HCT116 (cell line): ENCODE measurements at regions not wholly inside any gene's neighbourhood (a gene's known extent, or its start where the extent isn't known, plus 50 kb on each side); places are given as distances from the start of the nearest gene placed in this dataset.

Source experiments
- ATAC-seq: fragments of 200-7000 bp; cut with Tn5 transposase; 2 replicates; pipeline ENCODE4 v1.9.1; 2020; ENCODE audit warnings: mild to moderate bottlenecking, moderate library complexity
- BruUV-seq: library from RNA; stranded (reverse); fragments of 400-500 nt; replicated peaks from 2 replicates; lab custom pipeline; 2021; lab: Mats Ljungman, UMichigan
- CTCF ChIA-PET: fragments of 300-600 bp; sonication (Branson Sonifier 250); formaldehyde crosslinking; loops from one replicate; lab custom pipeline; 2021; ENCODE audit warnings: antibody characterized with exemption; lab: Charles Lee
- POLR2A ChIA-PET: fragments of 300-600, 350-600 bp; sonication (Branson Sonifier 250); formaldehyde crosslinking; loops from one replicate; lab custom pipeline; 2021; ENCODE audit warnings: antibody characterized with exemption; lab: Charles Lee
- RAD21 ChIA-PET, 2 experiments: fragments of 300-600 bp; sonication (Branson Sonifier 250); formaldehyde crosslinking; loops; one replicate each; lab custom pipeline; 2023; ENCODE audit warnings: low total read pairs in 2 of 2; ENCODE audit not compliant: uncharacterized antibody in 2 of 2, unreplicated experiment in 2 of 2, low non-redundant PET in 1 of 2; lab: Charles Lee
- DNase-seq: peaks from one replicate; pipeline ENCODE4 v3.0.0-alpha.2; 2010; ENCODE audit warnings: low read depth, low spot score
- H2AFZ ChIP-seq: fragments of 200-600 bp; shearing (Covaris generic), sonication (generic); 2 replicates; pipeline ENCODE4 v1.6.1; 2017; ENCODE audit warnings: low read depth, mixed run types, mixed read lengths, antibody characterized with exemption, low read length; ENCODE audit not compliant: poor library complexity, severe bottlenecking
- H3K27ac ChIP-seq: 2 replicates; pipeline ENCODE4 v1.5.1; 2012; ENCODE audit warnings: low read depth, low read length
- H3K27me3 ChIP-seq: fragments of 200-600 bp; sonication (generic); 2 replicates; pipeline ENCODE4 v1.6.1; 2016; ENCODE audit warnings: mixed run types, low read length, mixed read lengths; ENCODE audit not compliant: insufficient read depth
- H3K36me3 ChIP-seq, 2 experiments: fragments of 200-500 bp in 1 of 2; fragments of 200-600 bp in 1 of 2; sonication (Bioruptor generic) in 1 of 2; sonication (generic) in 1 of 2; 2 replicates each; pipeline versions ENCODE4 v1.5.1 to v1.6.1; 2014 to 2016; ENCODE audit warnings: low read length in 2 of 2, inconsistent platforms in 1 of 2, mixed read lengths in 1 of 2, mixed run types in 1 of 2; ENCODE audit not compliant: insufficient read depth in 2 of 2, control insufficient read depth in 1 of 2
- H3K4me1 ChIP-seq, 2 experiments: fragments of 200-600 bp in 1 of 2; sonication (generic) in 1 of 2; 2 replicates each; pipeline versions ENCODE4 v1.5.1 to v1.6.1; 2012 to 2017; ENCODE audit warnings: low read length in 2 of 2, inconsistent platforms in 1 of 2, mild to moderate bottlenecking in 1 of 2, mixed read lengths in 1 of 2, mixed run types in 1 of 2, moderate library complexity in 1 of 2; ENCODE audit not compliant: insufficient read depth in 2 of 2, control insufficient read depth in 1 of 2
- H3K4me2 ChIP-seq: fragments of 200-600 bp; sonication (generic); 2 replicates; pipeline ENCODE4 v1.6.1; 2017; ENCODE audit warnings: mixed run types, low read length, mixed read lengths
- H3K4me3 ChIP-seq, 2 experiments: fragments of 200-600 bp in 1 of 2; sonication (generic) in 1 of 2; replicated peaks in 1 of 2; 2 replicates each; pipeline ENCODE4 v1.5.1; 2011 to 2016; ENCODE audit warnings: low read length in 2 of 2, control low read depth in 1 of 2, low read depth in 1 of 2, mild to moderate bottlenecking in 1 of 2, mixed read lengths in 1 of 2, mixed run types in 1 of 2
- H3K79me2 ChIP-seq: fragments of 200-600 bp; sonication (generic); 2 replicates; pipeline ENCODE4 v1.6.1; 2017; ENCODE audit warnings: mild to moderate bottlenecking, mixed run types, low read length, moderate library complexity, mixed read lengths; ENCODE audit not compliant: insufficient read depth
- H3K9ac ChIP-seq: fragments of 200-600 bp; sonication (generic); 2 replicates; pipeline ENCODE4 v1.6.1; 2016; ENCODE audit warnings: low read length, mixed read lengths
- H3K9me2 ChIP-seq: fragments of 200-600 bp; sonication (generic), shearing (Covaris generic); 2 replicates; pipeline ENCODE4 v1.6.1; 2017; ENCODE audit warnings: mixed run types, mild to moderate bottlenecking, moderate library complexity; ENCODE audit not compliant: insufficient read depth
- H3K9me3 ChIP-seq, 2 experiments: fragments of 200-500 bp in 1 of 2; fragments of 200-600 bp in 1 of 2; sonication (Bioruptor generic) in 1 of 2; sonication (generic) in 1 of 2; 2 replicates each; pipeline ENCODE4 v1.6.1; 2014 to 2017; ENCODE audit warnings: low read length in 2 of 2, mixed read lengths in 2 of 2, inconsistent platforms in 1 of 2, low read depth in 1 of 2, mild to moderate bottlenecking in 1 of 2, mixed run types in 1 of 2, moderate library complexity in 1 of 2; ENCODE audit not compliant: control insufficient read depth in 1 of 2, insufficient read depth in 1 of 2
- H4K20me1 ChIP-seq: fragments of 200-600 bp; sonication (generic), shearing (Covaris generic); 2 replicates; pipeline ENCODE4 v1.6.1; 2017; ENCODE audit warnings: mixed run types, mild to moderate bottlenecking, moderate library complexity; ENCODE audit not compliant: insufficient read depth
- CEBPB ChIP-seq: IDR thresholded peaks from 2 replicates; pipeline ENCODE4 v1.6.1; 2012; ENCODE audit warnings: low read depth
- EZH2 ChIP-seq: fragments of 200-600 bp; sonication (generic); IDR thresholded peaks from 2 replicates; pipeline ENCODE4 v1.6.1; 2017; ENCODE audit warnings: antibody characterized with exemption, mixed run types
- EZH2phosphoT487 ChIP-seq: fragments of 200-600 bp; IDR thresholded peaks from 2 replicates; pipeline ENCODE4 v1.6.1; 2018; ENCODE audit warnings: antibody characterized with exemption, borderline replicate concordance
- FOSL1 ChIP-seq: IDR thresholded peaks from 2 replicates; pipeline ENCODE4 v1.6.1; 2012; ENCODE audit warnings: low read depth
- JUND ChIP-seq: IDR thresholded peaks from 2 replicates; pipeline ENCODE4 v1.6.1; 2012
- POLR2A ChIP-seq: IDR thresholded peaks from 2 replicates; pipeline ENCODE4 v1.7.0; 2011; ENCODE audit warnings: borderline replicate concordance; ENCODE audit not compliant: insufficient read depth, insufficient read length; ENCODE audit errors: extremely low read depth
- POLR2AphosphoS5 ChIP-seq: IDR thresholded peaks from 2 replicates; pipeline ENCODE4 v1.6.1; 2011; ENCODE audit warnings: mild to moderate bottlenecking, low read depth, low read length, moderate library complexity
- RAD21 ChIP-seq: IDR thresholded peaks from 2 replicates; pipeline ENCODE4 v1.6.1; 2012; ENCODE audit warnings: low read depth, mild to moderate bottlenecking
- REST ChIP-seq: IDR thresholded peaks from 2 replicates; pipeline ENCODE4 v1.6.1; 2012; ENCODE audit warnings: low read depth
- SIN3A ChIP-seq: IDR thresholded peaks from 2 replicates; pipeline ENCODE4 v1.6.1; 2012; ENCODE audit warnings: low read depth
- SRF ChIP-seq: IDR thresholded peaks from 2 replicates; pipeline ENCODE4 v1.6.1; 2012; ENCODE audit warnings: low read depth
- YY1 ChIP-seq: IDR thresholded peaks from 2 replicates; pipeline ENCODE4 v1.6.1; 2011; ENCODE audit warnings: low read length, low read depth, moderate library complexity, mild to moderate bottlenecking; ENCODE audit not compliant: insufficient replicate concordance; ENCODE audit errors: extremely low read depth
- ZBTB33 ChIP-seq: IDR thresholded peaks from 2 replicates; pipeline ENCODE4 v1.6.1; 2011; ENCODE audit warnings: mild to moderate bottlenecking, low read length, moderate library complexity; ENCODE audit not compliant: insufficient replicate concordance; ENCODE audit errors: extremely low read depth
- ZFX ChIP-seq: fragments of 450-650 bp; IDR thresholded peaks from 2 replicates; pipeline ENCODE4 v1.6.1; 2017
- ZNF274 ChIP-seq: fragments of 200-500 bp; sonication (Bioruptor generic); IDR thresholded peaks from 2 replicates; pipeline ENCODE4 v1.6.1; 2014; ENCODE audit warnings: mild to moderate bottlenecking, low read depth, low read length, inconsistent platforms
- intact Hi-C: fragments of 100-400 bp; cut with micrococcal nuclease; formaldehyde crosslinking; loops from 2 replicates; pipeline ENCODE4 v1.10.0; 2022
- TF ChIP-seq, protein P1 (sequence below): IDR thresholded peaks from 2 replicates; pipeline ENCODE4 v1.6.1; 2012

DNA sequence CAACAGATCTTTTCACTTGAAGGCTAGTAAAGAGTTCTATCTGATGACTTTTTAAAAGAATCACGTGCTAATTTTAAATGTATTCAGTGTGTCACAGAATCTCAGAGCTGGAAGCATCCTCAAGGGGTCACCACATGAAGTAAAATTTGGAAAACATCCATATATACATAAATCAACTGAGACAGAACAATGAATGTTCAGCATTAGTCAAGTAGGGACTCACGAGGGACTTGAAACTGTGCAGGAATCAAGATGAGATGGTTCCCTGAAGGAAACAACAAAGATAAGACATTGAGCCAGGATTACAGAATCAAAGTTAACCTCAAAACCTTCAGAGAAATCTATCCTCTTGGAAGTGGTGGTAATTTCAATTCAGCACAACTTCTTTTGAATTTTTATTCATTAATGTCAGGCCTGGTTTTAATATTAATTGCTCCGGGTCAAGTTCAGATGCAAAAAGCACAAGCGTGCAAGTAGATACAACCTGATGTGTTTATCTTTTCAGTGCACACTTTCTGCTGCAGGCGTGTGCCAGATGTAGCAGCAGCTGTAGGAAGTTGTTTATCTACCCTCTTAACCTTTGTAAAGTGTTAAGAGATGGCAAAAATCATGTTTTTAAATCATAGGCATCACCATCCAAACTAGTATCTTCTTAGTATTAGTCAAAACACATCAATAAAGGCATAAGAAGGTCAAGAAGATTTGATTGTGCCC, 87.7 kb upstream of the SRD5A3 start:
- no peaks in the 10 kb centered on the region for H3K9me2 ChIP-seq
- DNase-seq = no peak
- H3K4me2 ChIP-seq = no peak overlapping the region
- no peak overlapping the region for H3K9ac ChIP-seq
- no peaks in the 10 kb centered on the region for H3K79me2 ChIP-seq
- intact Hi-C loops = no loop called here
- RAD21 ChIA-PET = no interaction called here
- H3K27me3 ChIP-seq = no peaks in the 10 kb centered on the region
- no peaks in the 10 kb centered on the region for H3K4me1 ChIP-seq
- no peak overlapping the region for H3K4me3 ChIP-seq
- POLR2A ChIA-PET = no interaction called here
- no peaks in the 10 kb centered on the region for H3K36me3 ChIP-seq
- TF ChIP-seq, protein P1, sequence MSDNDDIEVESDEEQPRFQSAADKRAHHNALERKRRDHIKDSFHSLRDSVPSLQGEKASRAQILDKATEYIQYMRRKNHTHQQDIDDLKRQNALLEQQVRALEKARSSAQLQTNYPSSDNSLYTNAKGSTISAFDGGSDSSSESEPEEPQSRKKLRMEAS = no peak
- TF ChIP-seq POLR2A = no peak
- no peak for TF ChIP-seq ZNF274
- TF ChIP-seq CEBPB = no peak
- TF ChIP-seq EZH2phosphoT487 = no peak
- TF ChIP-seq ZBTB33 = no peak
- TF ChIP-seq SIN3A = no peak
- TF ChIP-seq FOSL1 = no peak
- TF ChIP-seq SRF = no peak
- TF ChIP-seq JUND = no peak
- no peak for TF ChIP-seq REST
- no peak for TF ChIP-seq YY1
- no peak for TF ChIP-seq ZFX
- TF ChIP-seq RAD21 = no peak
- TF ChIP-seq POLR2AphosphoS5 = no peak
- no peak for TF ChIP-seq EZH2
- TF ChIP-seq, all 23 proteins: peak for 0
- no peak overlapping the region for H3K27ac ChIP-seq
- ATAC-seq = no peak
- no peaks in the 10 kb centered on the region for H3K9me3 ChIP-seq
- no peak overlapping the region for H2AFZ ChIP-seq
- no TSS peak for BruUV-seq
- CTCF ChIA-PET = no interaction called here
- H4K20me1 ChIP-seq = no peaks in the 10 kb centered on the region
